ENCODE measurements at regions not wholly inside any gene's neighbourhood (a gene's known extent, or its start where the extent isn't known, plus 50 kb on each side); places are given as distances from the start of the nearest gene placed in this dataset.
"Not testable (repeated sequence)": the region's sequence is repeated elsewhere in the genome, so short reads cannot be mapped to it uniquely, and the experiment has no call there.

DNA sequence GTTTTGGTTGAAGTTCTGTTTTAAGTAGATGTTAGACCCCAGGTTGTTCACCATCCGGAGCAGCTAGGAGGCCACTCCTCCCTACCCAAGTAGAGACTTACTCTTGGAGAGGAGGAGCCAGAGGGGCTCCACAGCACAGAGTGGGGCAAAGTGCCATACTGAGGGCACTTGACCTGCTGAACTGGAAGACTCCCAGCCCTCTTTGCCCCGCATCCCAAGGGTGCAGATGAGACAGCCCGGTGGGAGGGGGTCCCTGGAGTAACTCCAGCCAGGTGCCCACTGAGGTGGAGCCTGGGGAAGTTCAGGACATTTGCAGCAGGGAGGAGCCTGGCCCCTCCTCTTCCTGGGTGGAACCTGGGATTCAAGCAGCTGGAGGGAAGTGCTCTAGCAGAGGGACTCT lies 102.1 kb upstream of the GPR6 start:
- intact Hi-C loops (cut with DNase I): no loop called here
- DNase-seq (ENCODE audit: low spot score) (no peak), ATAC-seq (no peak)

DNA sequence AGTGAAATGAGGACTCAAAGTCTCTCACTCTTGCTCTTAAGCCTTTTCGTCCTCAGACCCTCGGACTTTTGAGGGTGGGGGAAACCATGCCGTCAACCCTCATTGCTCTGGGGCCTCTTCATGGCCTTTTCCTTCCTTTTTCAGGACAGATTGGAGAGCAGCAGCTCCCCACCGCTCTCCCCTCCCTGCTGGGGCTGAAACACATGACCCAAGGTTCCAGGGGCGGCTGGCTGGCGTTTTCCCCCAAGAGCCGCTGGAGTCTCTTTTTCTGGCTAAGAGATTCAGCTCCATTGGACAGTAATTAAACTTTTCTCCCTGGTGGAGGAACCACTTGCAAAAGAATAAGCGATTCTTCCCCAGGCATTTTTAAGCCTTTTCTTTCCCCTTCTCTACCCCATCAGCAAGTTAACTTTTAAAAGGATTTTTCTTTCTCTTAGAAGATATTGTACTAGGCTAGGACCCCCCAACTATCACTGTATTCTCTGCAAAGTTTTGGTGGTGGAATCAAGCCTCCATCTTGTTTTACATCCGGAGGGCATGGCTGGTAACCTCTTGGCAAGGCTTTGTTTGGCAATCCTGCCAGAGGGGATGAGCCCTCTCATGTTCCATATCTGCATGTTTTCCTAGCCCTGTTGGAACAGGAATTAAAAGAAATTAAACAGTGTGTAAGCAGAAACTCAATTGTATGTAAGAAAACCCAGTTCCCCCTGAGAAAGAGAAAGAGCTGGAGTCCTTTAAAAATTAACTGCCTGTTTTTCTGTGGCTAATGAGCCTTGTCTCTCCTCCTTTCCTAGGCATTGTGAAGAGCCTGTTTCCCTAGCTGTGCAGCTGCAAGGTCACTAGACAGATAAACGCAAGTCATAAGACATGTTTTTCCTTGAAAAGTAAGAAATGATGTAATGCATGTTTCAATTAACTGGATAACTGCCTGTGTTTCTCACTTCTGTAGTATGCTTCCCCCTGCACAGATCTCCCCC lies 100.8 kb upstream of the GPR6 start:
- intact Hi-C loops (cut with DNase I): no loop called here
- no peak for DNase-seq (ENCODE audit: low spot score)
- no peak for ATAC-seq

GRCh38 chr6:109878005-109878690 lies 100.0 kb upstream of the GPR6 start:
- DNase-seq (ENCODE audit: low spot score); intact Hi-C loops (cut with DNase I); ATAC-seq: not testable (repeated sequence)

DNA sequence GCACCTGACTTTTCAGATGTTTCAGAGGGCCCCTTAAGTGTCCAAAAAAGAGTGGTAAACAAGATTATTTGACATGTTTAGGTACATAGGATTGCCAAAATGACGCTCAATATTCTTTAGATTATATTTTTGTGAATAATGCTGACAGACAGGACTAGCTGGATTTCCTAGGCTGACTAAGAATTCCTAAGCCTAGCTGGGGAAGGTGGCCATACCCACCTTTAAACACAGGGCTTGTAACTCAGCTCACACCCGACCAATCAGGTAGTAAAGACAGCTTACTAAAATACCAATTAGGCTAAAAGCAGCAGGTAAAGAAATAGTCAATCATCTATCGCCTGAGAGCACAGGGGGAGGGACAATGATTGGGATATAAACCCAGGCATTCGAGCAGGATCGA lies 99.0 kb upstream of the GPR6 start:
- intact Hi-C loops (cut with DNase I); ATAC-seq; DNase-seq (ENCODE audit: low spot score): not testable (repeated sequence)

GRCh38 chr6:109879521-109879920 lies 98.6 kb upstream of the GPR6 start:
- intact Hi-C loops (cut with DNase I): no loop called here
- ATAC-seq (no peak), DNase-seq (ENCODE audit: low spot score) (no peak)

DNA sequence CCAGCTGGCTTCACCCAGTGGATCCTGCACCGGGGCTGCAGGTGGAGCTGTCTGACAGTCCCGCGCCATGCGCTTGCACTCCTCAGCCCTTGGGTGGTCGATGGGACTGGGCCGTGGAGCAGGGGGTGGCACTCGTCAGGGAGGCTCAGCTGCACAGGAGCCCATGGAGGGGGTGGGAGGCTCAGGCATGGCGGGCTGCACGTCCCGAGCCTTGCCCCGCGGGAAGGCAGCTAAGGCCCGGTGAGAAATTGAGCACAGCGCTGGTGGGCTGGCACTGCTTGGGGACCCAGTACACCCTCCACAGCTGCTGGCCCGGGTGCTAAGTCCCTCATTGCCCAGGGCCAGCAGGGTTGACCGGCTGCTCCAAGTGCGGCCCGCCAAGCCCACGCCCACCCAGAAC lies 97.0 kb upstream of the GPR6 start:
- intact Hi-C loops (cut with DNase I); DNase-seq (ENCODE audit: low spot score); ATAC-seq: not testable (repeated sequence)

GRCh38 chr6:109881953-109882490 lies 96.1 kb upstream of the GPR6 start:
- intact Hi-C loops (cut with DNase I); DNase-seq (ENCODE audit: low spot score); ATAC-seq: not testable (repeated sequence)

- no peak for DNase-seq (ENCODE audit: low spot score)
- intact Hi-C loops (cut with DNase I): no loop called here
- peak; percentile 64 for ATAC-seq
Measured at GRCh38 chr6:109891924-109892323, 86.2 kb upstream of the GPR6 start.

DNA sequence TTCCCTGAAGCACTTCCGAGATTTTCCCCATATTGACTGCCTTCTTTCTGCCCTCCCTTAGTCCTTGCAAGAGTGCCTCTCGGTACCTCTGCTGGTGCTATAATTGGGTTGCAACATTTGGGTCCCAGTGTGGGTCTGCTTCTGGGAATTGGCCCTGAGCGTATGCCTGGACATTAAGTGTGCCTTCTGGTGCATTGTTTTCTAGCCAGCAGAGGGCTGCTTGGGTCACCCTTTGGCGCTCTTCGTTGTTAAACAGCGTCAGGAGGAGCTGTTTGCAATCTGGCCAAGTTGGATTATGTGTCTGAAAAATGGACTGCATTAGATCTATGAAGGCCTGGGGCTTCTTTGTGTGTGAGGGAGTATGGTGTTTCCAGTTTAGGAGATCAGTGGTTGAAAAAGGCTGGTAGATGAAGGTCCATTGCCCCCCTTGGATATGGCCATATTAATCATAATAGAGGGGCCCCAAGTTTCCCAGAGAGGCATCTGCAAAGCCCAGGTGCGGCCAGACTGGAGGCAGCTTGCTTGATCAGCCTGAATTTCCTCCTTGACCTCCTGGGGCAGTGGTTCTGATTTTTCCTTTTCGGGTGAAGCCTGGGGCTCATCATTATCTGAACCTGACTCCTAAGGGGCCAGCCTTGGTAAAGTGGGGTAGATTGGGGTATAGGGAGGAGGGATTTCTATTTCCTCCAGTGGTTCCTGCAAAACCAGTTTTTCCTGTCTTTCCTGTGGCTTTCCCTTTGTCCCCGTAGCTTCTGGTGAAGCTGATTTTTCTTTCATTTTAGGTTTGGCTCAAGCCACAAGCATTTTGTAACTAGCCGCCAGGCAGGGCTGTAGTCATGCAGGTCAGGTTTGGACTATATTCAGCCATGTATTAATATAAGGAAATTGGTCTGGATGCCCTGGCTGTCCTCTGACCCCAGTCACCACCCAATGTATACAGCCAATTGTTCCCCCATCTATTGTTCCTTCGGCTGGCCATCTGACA lies 85.4 kb upstream of the GPR6 start:
- intact Hi-C loops (cut with DNase I): no loop called here
- no peak for ATAC-seq
- no peak for DNase-seq (ENCODE audit: low spot score)

GRCh38 chr6:109893606-109894005 lies 84.5 kb upstream of the GPR6 start:
- DNase-seq (ENCODE audit: low spot score): no peak
- intact Hi-C loops (cut with DNase I): no loop called here
- ATAC-seq: no peak

DNA sequence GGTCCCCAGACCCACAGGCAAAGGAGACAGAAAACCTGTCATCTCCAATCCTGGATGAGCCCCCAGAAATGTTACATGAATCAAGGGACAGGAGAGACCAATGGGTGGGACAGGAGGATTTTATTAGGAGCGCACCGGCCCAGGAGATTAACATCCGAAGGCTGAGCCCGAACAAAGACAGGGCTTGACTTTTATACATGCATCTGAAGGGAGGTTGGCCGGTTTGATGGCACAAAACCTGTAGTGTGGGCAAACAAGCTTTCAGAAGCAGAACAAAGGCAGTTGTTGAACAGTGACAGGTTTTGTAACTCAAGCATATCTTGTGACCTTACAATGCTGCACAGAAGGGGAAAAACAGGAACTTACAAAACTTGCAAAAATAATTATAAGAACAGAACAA lies 83.9 kb upstream of the GPR6 start:
- ATAC-seq (peak; percentile 62), DNase-seq (ENCODE audit: low spot score) (no peak)
- intact Hi-C loops (cut with DNase I): no loop called here

- DNase-seq (ENCODE audit: low spot score): no peak
- ATAC-seq: no peak
- intact Hi-C loops (cut with DNase I): no loop called here
Measured at GRCh38 chr6:109896341-109896740, 81.8 kb upstream of the GPR6 start.

GRCh38 chr6:109897025-109897424 lies 81.1 kb upstream of the GPR6 start:
- intact Hi-C loops (cut with DNase I): no loop called here
- DNase-seq (ENCODE audit: low spot score) (no peak), ATAC-seq (no peak)

DNA sequence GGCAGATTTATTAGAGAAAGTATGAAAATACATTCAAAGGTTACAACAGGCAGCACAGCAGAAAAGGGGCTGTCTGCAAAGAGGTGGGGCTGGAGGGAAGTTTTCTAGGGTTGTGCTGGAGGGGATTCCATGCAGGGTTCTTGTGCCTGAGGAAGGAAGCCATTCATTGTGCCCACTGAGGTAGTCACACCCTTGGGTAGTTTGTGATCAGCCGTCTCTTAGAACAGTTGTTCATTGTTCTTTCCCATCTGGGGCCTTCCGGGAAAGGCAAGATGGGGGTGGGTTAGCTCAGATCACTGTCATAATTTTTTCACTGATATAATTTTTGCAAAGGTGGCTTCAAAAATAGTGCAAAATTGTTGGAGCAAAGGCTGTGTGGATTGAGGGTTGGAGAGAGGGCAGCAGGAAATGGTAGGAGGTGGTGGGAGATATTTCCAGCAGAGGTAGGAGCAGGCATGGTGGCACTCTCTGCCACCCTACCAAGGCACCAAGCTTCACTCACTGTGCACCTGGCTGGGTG lies 80.5 kb upstream of the GPR6 start:
- intact Hi-C loops (cut with DNase I): no loop called here
- DNase-seq (ENCODE audit: low spot score) (no peak), ATAC-seq (no peak)

DNA sequence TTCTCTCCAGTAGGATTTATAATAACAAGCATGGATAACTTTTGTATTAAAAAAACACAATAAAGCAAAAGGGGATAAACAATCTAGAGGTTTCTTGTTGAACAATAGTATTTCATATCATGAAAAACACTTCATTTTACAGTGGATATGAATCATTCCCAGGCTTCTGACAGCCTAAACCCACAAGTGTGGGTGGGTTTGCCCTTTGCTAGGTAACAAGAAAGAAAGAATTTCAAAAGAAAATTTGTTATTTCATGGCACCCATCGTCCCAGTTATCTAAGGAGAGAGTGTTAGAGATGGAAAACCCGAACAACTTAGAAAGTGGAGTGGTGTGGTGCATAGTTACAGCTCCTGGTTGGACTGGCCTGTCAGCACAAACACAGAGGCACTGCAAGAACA lies 76.1 kb upstream of the GPR6 start:
- DNase-seq (ENCODE audit: low spot score): no peak
- ATAC-seq: no peak
- intact Hi-C loops (cut with DNase I): loop anchor here (5.0 kb wide), 2 partner anchors 1310 to 1360 kb away; no protein-coding TSS in a partner anchor

DNA sequence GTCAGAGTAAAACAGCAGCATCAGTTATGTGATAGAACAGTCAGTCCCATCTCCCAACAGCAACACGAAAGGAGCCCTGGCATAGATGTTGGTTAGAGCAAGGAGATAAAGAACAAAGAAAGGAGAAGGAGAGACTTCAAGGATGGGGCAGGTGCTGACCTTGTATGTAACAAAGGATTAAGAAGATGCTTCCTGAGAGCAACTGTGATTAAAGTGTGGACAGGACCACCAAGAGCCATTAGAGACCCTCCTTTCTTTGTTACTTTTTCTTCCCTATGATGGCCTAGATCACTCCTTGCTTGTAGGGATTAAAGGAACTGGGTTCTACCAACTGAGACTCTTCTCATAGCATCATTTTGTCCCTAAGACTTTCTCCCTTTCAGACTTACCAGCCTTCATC lies 75.2 kb upstream of the GPR6 start:
- intact Hi-C loops (cut with DNase I): loop anchor here (5.0 kb wide), 2 partner anchors 1311 to 1361 kb away; no protein-coding TSS in a partner anchor
- no peak for DNase-seq (ENCODE audit: low spot score)
- ATAC-seq: no peak

- intact Hi-C loops (cut with DNase I): no loop called here
- no peak for DNase-seq (ENCODE audit: low spot score)
- no peak for ATAC-seq
Measured at GRCh38 chr6:109910571-109910970, 67.5 kb upstream of the GPR6 start.

DNA sequence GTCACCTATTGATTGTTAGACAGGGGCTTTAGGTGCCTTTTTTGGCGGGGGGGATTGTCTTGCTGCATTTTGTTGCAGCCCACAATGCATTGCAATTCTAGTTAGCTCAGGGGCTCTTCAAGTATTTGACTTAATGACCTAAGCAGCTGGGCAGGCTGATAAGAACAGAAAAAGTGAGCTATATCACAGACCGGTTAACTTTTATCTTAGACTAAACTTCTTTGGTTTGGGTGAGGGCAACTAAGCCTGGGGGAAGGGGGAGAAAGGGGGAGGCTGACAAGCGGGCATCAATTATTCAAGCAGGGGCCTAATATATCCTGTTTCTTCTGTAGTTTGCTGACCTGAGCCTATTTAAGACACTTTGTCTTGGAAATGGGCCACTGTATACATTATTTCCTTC lies 66.0 kb upstream of the GPR6 start:
- intact Hi-C loops (cut with DNase I): no loop called here
- ATAC-seq: no peak
- DNase-seq (ENCODE audit: low spot score): no peak
